HG02870 (cell line): ENCODE measurements at regions not wholly inside any gene's neighbourhood (a gene's known extent, or its start where the extent isn't known, plus 50 kb on each side); places are given as distances from the start of the nearest gene placed in this dataset.

Experiments
- ATAC-seq: cut with Tn5 transposase; IDR thresholded peaks from one replicate; pipeline ENCODE4 v1.9.1; 2021; ENCODE audit warnings: mild to moderate bottlenecking, moderate library complexity; ENCODE audit not compliant: unreplicated experiment

DNA sequence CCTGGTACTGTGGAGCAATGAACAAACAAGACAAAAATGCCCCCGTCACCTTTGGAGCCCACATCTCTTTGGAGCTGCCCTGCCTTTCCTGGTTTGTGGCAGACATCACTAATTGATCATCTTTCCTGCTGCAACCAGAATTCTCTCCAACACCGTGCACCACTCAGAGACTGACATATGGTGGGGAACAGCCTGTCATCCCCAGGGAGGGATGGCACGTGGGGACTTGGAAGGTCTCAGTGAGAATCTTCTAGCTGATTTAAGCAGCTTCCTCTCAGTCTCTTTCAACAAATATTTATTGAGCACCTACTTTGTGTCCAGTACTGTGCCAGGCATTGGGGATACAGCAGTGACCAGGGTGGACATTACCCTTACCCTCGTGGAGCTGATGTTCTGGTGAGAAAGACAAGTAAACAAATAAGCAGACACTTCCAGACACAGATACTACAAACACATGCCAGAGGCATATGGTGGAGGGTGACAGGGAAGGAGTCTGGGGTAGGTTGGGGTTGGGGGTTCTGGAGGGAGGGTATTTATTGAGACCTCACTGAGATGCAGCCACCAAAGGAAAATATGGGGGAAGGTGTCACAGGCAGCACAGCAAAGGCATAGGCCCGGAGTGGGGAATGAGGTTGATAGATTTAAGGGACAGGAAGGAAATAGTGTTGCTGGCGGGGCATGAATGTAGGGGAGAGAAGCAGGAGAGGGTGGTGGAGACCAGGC lies 82.3 kb downstream of the CEBPB start:
- ATAC-seq = no peak

- no peak for ATAC-seq
Observed at GRCh38 chr20:50273601-50274491, 83.2 kb downstream of the CEBPB start.

GRCh38 chr20:50274570-50275430 lies 84.2 kb downstream of the CEBPB start:
- no peak for ATAC-seq

DNA sequence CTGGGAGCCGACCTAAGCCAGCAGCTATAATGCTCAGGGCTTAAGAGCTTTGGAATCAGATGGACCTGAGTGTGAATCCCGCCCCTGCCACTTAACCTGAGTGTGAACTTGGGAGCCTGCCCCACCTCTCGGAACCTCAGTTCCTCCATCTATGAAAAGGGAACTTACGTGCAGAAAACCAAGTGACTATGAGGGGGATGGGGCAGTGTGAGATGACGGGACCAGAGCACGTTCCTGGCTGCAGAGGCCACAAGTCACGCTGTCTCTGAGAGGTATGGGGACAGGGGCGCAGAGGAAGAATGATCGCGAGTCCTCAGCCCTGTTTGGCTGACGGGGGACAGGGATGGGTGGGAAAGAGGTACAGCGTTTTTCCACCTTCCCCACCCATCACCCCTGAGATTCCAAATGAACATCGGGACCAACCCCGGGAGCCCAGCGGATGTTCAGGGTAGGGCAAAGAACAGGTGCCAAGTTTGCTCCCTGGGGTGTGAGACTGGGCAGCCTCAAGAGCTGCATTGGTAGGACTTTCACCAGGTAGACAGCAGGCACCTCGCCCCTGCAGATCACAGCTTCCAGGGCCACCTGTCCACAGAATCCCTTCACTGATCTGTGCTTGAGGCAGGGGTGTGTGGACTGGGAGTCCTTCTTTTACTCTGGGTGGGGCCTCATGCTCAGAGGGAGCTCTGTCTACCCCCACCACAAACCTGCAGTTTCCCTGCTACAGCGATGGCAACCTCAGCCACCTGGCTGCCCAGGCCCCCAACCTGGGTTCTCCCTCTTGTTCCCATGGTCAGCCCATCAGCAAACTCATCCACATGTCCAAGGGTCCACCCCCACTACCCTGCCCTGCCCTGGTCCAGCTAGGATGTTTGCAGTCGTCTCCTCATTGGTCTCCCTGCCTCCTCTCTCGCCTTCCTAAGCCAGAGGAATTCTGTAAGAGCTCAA lies 85.8 kb downstream of the CEBPB start:
- ATAC-seq = no peak

DNA sequence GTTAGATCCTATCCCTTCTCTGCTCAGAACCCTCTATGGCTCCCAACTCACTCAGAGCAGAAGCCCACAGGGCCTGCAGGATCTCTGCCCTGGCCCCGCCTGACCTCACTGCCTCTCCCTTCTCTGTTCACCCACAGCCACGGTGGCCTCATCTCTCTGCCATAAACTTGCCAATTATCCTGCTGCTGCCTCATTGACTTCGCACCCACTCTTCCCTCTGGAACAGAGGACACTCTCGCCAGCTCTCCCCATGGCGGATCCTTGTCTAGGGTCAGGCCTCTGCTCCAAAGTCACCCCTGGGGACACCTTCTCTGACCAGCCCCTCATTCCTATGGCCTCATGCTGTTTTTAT lies 86.4 kb downstream of the CEBPB start:
- no peak for ATAC-seq

GRCh38 chr20:50277460-50278376 lies 87.1 kb downstream of the CEBPB start:
- ATAC-seq = no peak

GRCh38 chr20:50278377-50278683 lies 87.7 kb downstream of the CEBPB start:
- no peak for ATAC-seq

- ATAC-seq = no peak
Observed at GRCh38 chr20:50278684-50279531, 88.3 kb downstream of the CEBPB start.

DNA sequence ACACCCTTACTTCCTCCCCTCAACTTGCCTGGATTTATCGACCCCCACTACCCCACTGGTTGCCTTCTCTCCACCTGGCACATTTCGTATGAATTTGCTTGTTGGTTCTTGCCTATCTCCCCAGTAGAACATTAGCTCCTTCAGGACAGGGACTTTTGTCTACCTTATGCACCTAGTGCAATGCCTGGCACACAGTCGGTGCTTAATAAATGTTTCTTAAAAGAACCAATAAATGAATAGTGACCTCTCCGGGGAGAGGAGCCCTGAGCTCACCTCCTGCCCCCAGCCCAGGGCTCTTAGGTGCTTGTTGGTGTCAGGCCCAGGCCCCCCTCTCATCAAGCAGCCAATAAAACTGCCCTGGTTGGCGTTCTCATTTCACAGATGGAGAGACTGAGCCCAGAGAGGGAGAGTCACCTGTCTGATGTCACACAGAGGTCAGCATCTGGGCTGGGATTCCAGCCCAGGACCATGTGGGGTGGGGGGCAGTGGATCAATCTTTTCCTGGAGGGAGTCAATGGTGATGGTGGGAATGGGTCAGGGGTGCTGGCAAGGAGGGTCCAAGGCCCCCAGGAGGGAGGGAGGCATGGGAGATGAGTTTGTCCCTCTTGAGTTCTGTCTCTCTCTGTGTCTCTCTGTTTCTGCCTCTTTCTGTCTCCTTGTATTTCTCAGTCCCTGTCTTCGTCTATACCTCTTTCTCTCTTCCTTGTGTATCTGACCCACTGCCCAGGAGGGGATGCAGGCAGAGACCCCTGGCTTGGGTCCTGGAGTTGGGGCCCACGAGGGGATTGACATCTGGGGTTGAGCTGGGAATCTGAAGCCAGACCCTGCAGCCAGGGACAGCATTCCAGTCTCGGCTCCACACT lies 89.6 kb downstream of the CEBPB start:
- no peak for ATAC-seq

DNA sequence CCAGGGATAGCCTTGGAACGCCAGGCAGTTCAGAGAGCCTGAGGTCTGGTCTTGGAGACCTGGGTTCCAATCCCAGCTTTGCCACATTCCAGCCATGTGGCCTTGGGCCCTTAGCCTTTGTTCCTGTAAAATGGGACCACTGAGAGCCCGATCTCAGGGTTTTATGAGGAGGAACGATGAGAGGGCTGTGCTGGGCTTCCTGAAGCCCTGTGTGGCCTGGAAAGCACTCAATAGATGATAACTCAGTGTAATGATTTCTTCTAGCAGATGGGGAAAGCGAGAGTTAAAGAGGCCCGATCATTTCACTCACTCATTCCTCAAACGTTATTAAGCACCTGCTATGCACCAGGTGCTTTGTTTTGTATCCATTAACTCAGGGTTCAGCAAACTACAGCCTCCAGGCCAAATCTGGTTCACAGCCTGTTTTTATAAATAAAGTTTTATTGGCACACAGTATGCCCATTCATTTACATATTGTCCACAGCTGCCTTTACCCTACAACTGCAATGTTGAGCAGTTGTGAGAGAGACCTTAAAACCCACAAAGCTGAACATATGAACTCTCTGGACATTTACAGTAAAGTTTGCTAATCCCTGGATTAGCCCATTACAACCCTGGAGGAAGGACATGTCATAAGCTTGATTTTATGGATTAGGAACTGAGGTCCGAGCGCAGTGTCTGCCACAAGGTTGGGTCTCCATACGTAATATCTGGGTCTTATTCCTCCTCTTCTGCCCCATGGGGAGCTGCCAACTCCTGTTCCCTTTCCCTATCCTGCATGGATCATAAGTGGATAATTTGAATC lies 90.4 kb downstream of the CEBPB start:
- ATAC-seq = no peak

GRCh38 chr20:50281831-50282591 lies 91.4 kb downstream of the CEBPB start:
- ATAC-seq = no peak

DNA sequence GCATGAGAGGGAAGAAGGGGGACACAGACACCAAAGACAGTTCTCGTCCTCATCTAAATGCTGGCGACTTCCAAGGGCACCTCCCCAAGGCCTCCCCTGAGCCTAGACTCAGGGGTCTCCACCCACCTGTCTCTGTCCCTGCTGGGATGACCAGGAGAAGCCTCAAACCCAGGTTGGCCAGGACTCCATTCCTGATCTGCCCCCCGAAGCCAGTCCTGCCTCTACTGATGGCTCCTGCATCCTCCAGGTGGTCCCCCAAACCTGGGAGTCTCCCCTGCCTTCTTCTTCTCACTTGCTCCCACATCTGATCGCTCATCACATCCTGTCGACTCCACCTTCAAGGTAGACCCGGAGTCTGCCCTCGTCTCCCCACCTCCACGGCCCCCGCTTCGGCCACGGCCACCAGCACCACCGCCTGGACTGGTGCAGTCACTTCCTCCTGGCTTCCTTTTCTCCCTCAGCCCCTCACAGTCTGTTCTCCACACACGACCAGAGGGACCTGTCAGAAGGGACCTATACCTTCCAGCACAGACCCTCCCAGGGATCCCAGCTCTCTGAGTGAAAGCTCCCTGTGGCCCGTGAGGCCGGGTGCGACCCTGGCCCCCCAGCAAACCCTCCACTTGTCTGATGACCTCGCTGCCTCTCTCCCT lies 92.1 kb downstream of the CEBPB start:
- no peak for ATAC-seq

- no peak for ATAC-seq
Observed at GRCh38 chr20:50283370-50283769, 92.7 kb downstream of the CEBPB start.

GRCh38 chr20:50283922-50284810 lies 93.5 kb downstream of the CEBPB start:
- ATAC-seq = no peak
